ENCODE measurements at regions not wholly inside any gene's neighbourhood (a gene's known extent, or its start where the extent isn't known, plus 50 kb on each side); places are given as distances from the start of the nearest gene placed in this dataset.

DNA sequence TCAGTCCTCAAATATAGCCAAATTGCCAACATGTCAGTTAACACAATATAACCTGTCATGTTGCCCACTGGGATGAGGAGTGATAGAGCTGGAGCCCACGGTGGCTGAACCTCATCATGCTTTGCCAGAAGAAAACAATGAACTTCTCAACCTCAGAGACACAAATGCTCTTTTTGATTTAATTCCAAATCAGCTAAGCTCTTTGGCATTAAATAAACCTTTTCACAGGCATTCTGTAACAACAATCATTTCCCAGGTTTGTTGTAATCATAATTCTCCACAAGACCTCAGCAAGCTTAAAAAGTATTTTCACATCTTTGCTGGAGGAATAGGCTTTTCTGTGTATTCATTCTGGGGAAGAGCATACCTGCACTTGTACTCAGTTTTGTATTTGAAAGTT, 830.9 kb downstream of the MAT2B start:
- no peak for DNase-seq
- ATAC-seq = no peak
- intact Hi-C loops (cut with DNase I) = no loop called here

DNA sequence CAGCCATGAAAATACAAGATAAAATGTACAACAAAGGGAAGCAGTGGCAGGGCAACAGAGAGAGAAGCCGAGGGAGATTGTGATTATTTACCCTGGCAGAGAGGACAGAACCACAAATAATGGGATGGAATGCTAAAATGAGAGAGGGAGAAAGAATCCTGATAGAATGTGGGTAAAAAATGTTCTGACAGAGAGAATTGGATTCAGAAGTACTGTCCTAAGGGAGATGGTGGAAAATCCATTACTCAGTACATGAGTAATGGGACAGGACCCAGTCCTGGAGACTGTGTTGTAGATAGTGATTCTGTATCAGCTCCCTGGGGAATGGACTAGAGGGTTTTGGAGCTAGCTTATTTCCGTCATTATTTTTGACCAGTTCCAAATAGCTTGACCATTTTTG, 831.5 kb downstream of the MAT2B start:
- DNase-seq (no peak), ATAC-seq (peak; percentile 78 to 96)
- intact Hi-C loops (cut with DNase I) = no loop called here

DNA sequence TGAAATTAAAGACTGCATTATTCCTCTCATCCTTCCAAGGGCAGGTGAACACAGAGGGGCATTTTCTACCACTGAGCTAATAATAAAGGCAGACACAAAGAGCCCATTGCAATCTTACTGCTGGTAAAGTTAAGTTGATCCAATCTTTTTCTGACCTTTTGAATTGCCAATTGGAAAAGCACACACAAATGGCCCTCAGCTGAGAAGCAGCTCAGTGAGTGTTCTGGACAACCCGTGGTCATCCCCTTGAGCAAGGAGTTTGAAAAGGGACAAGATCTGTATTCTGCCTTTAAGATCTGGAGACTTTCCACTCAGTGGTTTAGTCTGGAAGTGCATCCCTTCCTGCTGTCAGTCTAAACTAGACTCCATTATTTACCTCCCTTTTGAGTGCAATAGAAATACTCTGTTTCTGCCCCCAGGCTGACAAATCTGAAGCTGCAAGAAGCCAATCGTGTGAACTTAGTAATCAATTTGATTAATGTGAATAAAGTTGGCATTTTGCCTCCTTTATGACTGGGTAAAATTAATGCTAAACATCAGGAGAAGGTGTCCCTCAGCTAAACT, 835.7 kb downstream of the MAT2B start:
- no peak for ATAC-seq
- intact Hi-C loops (cut with DNase I) = no loop called here
- no peak for DNase-seq

DNA sequence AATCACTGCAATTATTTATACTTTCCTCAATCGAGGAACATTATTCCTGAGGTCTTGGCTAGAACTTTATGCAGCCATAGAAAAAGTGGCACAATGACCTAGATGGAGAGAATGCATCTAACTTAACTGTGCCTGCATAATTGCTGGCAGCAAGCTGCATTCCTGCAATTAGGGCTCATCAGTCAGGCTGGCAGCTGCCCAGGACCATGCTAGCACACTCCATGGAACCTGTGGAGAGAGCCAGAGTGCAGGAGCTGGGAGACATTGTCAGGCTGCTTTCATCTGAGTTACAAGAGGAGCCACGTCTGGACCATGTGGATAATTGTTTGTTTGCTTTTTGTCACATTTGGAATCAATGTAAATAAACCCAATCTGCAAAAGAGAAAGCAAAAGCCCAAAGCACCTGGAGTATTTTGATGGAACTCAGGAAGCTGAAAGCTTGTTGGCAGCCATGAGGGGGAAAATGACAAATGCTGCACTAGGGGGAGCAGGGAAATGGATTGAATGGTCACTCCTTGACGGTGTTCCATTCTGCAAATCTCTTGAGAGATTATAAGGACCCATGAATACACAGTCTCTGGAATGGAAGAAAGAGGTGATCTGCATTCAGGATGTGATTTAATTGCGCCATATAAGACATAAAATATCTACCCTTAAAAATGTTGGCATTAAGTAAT, 839.9 kb downstream of the MAT2B start:
- intact Hi-C loops (cut with DNase I) = no loop called here
- peak; percentile 50 for DNase-seq
- peak; percentile 44 to 87 for ATAC-seq

DNA sequence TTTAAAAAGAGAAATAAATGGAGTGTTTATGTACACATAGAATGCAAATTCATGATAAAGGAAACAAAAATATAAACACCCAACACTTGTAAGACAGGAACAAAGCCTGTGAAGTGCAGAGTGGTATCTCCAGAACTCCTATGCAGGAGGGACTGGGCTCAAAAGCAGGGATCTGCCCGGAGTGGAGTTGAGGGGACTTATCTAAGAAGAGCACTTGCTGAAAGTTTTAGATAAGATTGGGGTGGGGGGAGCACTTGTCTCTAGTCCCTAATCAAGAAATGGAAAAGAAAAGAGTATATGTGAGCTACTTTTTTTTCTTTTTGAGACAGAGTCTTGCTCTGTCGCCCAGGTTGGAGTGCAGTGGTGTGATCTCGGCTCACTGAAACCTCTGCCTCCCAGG, 840.4 kb downstream of the MAT2B start:
- DNase-seq (no peak), ATAC-seq (no peak)
- intact Hi-C loops (cut with DNase I) = no loop called here

DNA sequence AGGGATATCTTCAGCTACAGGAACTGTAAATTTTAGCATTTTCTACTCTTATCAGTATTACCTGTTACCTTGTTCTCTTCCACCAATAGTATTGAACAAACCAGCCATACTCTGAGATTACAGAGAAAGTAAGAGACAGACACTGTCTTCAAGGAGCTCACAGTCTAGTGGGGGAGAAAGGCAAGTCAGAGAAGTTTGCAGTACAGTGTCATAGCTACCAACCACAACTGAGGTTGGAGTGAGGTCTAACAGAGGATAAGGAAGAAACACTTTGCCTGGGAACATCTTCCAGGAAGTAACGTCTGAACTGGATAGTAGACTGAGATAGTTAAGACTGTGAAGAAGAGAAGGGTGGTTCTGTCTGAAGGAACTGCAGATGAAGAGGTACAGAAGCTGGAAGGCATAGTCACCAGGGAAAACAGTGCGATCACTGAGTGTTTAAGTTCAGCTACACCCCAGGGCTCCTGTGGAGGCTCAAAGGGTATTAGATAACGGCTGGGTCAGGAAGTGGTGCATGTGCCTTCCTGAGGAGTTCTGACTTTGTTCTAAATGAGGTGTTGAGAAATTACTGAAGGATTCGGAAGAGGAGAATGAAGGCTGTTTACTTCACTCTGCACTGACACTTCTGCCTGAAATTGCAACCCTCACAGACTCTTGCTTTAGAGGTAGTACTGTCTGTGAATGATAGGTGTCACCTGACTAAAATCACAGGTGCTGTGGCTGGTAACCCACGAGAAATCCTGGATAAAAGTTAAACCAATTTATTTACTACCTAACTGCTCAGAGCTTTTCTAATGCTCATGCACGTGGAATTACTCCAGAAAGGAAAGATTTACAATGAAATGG, 841.6 kb downstream of the MAT2B start:
- DNase-seq (no peak), ATAC-seq (no peak)
- intact Hi-C loops (cut with DNase I) = no loop called here

DNA sequence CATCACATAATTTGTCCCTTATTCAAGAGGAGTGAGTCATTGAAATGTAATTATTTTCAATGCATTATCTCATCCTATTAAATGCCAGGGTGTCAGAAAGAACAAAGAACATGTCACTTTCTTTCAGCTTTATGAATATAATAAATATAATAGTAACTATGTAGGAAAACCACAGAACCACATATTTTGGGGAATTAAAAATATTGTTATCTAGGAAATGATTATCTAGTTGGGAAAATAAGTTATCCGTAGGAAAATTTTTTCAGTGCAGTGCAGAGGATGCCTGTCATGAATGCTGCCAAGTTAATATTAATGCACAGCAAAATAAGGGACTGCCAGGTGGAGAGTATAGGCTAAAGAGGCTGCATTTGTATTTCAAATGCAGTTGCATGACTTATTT, 844.8 kb downstream of the MAT2B start:
- intact Hi-C loops (cut with DNase I) = no loop called here
- no peak for DNase-seq
- no peak for ATAC-seq

DNA sequence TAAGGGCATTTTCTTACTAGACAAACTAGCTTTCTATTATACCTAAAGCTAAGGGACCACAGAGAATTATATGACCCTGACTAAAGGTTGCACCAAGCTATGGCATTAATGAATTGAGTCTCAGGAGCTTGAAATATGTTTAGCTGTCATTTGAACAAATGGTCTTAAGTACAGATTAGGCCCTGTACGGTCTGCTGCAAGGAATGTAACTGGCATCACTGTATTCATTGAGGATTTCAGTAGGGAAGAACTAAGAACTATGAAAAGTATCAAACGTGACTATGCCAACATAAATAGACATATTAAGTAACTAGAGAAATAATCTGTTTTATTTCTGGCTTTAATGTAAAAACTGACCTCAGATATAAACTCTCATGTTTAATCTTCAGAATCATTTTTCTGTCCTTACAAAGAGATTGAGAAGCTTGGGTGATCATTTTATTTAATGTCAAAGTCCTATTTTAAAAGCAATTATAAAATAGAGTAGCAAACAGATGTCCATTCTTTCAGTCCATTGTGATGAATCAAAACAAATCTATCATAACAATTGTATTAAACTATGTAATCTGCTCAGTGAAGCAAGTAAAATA, 845.9 kb downstream of the MAT2B start:
- DNase-seq = no peak
- ATAC-seq = no peak
- intact Hi-C loops (cut with DNase I) = no loop called here

DNA sequence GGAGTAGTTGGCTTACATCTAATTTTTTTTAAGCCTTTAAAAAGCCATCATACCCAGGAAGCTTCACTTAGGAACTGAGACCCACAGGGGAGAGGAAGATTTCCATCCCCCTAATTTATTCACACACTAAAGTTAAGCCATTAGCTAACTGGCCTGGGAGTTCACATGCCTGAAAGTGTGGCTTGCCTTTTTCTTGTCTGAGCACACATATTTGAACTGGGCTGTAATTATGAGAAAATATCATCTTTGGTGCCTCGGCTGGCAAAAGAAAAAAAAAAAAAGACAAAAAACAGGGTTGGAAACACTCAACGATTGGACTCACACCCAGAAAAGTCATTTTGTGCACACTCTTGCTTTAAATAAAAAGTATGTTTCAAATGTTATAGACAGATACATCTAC, 847.3 kb downstream of the MAT2B start:
- ATAC-seq (no peak), DNase-seq (no peak)
- intact Hi-C loops (cut with DNase I) = no loop called here

DNA sequence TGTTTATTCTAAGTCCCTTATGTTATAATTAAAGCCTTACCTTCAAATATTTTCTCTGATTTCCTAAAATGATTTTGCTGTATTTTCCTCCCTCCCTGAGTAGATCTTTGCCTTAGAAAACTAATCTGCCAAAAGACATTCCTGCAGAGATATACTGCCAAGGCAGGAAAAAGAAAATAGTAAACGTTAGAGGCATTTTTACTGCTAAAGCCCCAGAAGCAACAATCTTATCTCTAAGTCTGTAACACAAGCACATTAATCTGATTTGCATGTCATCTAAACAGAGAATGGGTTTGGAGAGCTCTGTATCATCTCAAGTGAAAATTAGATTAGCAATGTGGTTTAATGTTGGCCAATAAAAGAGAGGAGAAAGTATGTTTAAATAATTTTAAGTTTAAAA, 847.7 kb downstream of the MAT2B start:
- intact Hi-C loops (cut with DNase I) = no loop called here
- ATAC-seq = no peak
- DNase-seq = no peak

DNA sequence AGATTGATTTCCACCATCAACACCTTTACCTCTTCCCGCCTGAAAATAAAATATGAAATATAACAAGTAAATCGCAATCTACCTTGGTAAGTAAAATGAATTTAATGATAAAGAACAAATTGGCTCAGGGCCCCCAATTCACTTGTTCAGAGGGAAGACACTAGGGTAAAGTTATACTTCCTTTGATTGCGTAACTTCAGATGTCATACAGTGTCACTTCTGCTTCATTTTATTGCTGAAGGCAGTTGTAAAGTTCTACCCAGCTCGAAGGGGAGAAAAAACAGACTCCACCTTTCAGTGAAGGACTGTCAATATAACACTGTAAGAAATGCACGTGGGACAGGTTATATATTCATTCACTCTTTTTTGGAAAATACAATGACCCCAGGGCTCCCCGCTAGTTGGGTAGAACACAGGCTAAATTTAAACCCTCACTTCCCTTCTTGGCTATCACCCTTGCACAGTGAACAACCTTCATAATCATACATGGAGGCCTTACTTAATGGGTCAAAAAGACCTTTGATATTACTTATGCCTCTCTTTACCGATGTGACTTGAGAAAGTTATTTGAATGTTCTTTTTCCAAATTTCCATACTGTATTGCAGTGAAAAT, 848.8 kb downstream of the MAT2B start:
- intact Hi-C loops (cut with DNase I) = no loop called here
- DNase-seq (no peak), ATAC-seq (no peak)

DNA sequence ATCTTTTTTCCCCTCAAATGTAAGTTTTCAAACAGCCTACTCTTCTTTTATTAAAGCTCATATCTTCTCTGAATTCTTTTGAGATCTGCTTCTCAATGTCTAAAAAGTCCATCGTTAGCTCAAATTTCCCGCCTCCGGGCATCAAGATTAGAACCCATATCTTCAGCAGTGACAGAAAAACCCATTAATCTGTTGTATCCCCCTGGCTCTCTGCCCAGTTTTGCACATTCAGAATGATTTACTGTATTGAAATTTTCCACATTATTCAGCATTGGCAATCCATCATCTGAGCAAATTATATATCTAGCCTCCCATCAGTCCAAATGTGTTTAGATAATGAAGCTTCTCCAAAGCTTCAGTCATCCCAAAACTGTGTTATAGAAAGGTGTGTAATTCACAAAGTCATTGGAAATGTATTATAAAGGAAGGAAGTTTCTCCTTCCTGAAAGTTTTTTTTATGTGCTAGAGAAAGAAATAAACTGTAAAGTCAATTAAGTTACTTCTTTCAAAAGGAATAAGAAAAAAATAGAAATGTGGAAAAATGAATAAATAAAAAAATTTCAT, 849.9 kb downstream of the MAT2B start:
- no peak for ATAC-seq

DNA sequence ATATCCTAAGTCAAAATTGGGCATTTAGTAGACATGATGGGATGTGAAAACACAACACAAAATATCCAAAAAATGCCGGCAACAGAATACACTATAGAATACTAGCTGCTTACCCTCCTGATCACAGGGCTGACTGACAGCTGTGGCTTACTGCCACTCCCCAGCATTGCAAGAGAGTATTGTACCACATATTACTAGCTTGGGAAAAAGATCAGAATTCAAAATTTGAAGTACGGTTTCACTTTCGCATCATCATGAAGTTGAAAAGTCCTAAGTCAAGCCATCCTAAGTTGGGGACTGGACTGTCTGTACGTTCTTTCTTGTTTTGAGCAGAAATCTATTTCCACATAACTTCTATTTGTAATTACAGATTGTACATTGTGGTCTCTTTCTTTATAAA, 851.4 kb downstream of the MAT2B start:
- intact Hi-C loops (cut with DNase I) = no loop called here
- DNase-seq = no peak
- ATAC-seq = no peak

More for the DNA sequence above, 849.9 kb downstream of the MAT2B start:
- no peak for DNase-seq
- intact Hi-C loops (cut with DNase I) = no loop called here

DNA sequence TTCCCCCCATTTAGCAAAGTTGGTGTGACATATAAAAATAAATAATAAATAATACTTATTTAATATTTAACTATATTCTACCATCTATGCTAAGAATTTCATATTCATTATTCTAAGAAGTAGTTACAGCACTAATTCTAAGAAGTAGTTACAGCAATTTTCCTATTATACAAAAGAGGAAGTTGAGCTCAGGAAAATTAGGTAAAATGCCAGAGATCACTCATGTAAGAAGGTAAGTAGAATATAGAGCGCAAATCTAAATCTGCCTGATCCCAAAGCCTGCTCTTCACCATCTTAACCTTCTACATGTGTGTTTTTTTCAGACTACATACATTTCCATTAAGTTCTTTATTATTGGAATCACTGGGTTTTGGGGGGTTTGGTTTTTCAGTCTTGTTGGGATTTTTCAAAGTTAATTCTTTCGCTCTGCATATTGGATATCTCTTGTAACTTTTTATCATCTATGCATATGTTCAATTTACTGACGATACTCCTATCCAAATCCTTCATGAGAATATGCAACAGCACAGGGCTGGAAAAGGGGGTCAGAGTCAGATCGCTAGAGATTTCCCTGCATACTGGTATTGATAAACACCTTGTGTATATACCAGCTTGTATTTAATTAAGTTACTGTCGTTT, 852.1 kb downstream of the MAT2B start:
- intact Hi-C loops (cut with DNase I) = no loop called here
- ATAC-seq (no peak), DNase-seq (no peak)

DNA sequence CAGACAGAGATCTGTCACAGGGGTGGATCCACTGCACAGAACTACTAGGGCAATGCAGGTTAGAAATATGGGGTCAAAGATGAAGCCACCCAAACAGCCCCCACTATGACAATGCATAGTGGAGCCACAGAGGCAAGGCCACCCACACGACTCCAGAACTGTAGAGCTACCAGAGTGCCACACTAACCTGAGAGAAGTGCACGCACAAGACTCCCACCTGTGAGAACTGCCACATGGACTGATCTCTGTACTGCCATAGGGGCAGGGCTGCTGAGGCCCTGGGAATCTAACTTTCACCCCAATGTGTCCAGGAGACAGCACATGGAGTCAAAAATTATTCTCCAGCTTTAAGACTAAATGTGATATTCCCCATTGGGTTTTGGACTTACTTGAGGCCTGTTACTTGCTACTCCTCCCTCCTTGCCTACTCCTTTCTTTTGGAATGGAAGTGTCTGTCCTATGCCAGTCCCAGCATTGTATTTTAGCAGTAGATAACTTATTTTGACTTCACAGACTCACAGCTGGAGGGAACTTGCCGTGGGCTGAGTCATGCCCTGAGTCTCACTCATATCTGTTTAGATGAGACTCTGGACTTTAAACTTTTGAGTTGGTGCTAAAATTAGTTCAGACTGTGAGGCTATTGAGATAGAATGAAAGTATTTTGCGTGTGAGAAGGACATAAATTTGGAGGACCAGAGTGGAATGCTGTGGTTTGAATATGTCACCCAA, 853.3 kb downstream of the MAT2B start:
- DNase-seq (no peak), ATAC-seq (peak in 1 of 2 donors; percentile 55)
- intact Hi-C loops (cut with DNase I) = no loop called here

DNA sequence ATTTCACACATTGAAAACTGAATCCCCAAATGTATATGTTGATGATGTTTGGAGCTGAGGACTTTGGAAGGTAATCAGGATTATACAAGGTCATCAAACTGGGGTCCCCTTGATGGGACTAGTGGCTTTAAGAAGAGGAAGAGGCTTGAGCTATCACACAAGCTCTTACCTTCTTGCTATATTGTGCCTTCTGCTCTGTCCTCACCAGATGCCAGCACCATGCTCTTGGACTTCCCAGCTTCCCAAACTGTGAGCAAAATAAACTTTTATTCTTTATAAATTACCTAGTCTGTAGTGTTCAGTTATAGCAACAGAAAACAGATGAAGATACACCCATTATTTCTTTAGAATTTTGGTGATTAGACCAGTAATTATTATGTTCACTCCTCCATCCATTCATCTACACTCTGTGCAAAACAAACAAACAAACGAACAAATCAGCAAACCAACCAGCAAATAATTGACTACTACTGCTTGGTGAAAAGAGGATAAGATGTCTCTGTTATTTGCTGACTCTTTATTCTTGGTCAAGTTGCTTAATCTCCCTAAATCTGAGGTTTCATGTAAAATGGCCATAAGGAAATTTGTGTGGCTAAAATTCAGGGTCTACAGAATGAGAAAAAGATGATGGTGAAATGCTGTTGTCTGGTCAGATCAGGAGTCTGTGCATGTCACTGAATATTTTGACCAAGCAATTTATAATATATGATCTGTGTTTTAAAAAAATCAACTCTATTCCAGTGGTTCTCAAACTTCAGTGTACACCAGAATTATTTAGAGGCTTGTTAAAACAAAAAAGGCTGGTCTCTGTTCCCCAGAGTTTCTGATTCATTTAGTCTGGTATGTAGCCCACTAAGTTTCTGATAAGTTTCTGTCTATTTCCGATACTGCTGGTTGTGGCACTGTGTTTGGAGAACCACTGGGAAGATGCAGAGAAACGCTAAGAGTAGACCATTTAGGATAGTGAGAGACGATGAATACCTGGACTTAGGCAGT, 854.1 kb downstream of the MAT2B start:
- DNase-seq (no peak), ATAC-seq (no peak)
- intact Hi-C loops (cut with DNase I) = no loop called here

DNA sequence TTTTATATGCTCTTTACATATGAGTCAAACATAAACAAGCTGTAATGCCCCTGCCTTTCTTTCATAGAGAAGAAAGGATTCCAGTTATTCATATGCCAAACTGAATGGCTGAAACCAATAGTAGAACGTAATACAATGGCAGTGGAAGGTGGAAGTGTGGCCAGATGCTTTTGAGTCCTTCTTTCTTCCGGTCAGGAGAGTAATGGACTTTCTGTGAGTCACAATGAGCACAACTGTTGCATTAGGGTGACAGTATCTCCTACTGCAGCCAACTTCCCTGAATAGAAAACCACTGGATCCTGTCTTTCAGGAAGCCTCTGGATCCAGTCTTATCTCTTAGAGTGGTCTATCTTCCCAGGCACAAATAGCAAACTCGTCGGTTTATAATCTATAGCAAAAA, 855.2 kb downstream of the MAT2B start:
- DNase-seq (no peak), ATAC-seq (no peak)
- intact Hi-C loops (cut with DNase I) = no loop called here

All from left cardiac atrium (tissue), 4 donors.